Stimulated activated CD4-positive, alpha-beta T cell treated with anti-CD3 and anti-CD28 coated beads, Interleukin-15, amount 100 ng/mL, for 24 hours (primary cell): ENCODE measurements at regions not wholly inside any gene's neighbourhood (a gene's known extent, or its start where the extent isn't known, plus 50 kb on each side); places are given as distances from the start of the nearest gene placed in this dataset.

Experiments used
- DNase-seq: peaks from one replicate; pipeline ENCODE4 v3.0.0-alpha.2; 2020

GRCh38 chr12:46439793-46440511 lies 67.4 kb upstream of the SLC38A2 start:
- DNase-seq, result no peak

- no peak for DNase-seq
Measured at GRCh38 chr12:46438719-46439319, 66.2 kb upstream of the SLC38A2 start.

- no peak for DNase-seq
Measured at GRCh38 chr12:46438256-46438655, 65.7 kb upstream of the SLC38A2 start.

GRCh38 chr12:46437469-46437868 lies 64.9 kb upstream of the SLC38A2 start:
- DNase-seq, result no peak

- DNase-seq, result no peak
Measured at GRCh38 chr12:46436747-46437146, 64.2 kb upstream of the SLC38A2 start.

GRCh38 chr12:46435625-46436024 lies 63.1 kb upstream of the SLC38A2 start:
- DNase-seq, result no peak

- DNase-seq, result no peak
Measured at GRCh38 chr12:46435029-46435428, 62.5 kb upstream of the SLC38A2 start.

GRCh38 chr12:46433829-46434228 lies 61.3 kb upstream of the SLC38A2 start:
- no peak for DNase-seq

- DNase-seq, result no peak
Measured at GRCh38 chr12:46432325-46432724, 59.8 kb upstream of the SLC38A2 start.

GRCh38 chr12:46430340-46430948 lies 57.9 kb upstream of the SLC38A2 start:
- DNase-seq, result no peak
